ENCODE measurements at regions not wholly inside any gene's neighbourhood (a gene's known extent, or its start where the extent isn't known, plus 50 kb on each side); places are given as distances from the start of the nearest gene placed in this dataset.
"Not testable (repeated sequence)": the region's sequence is repeated elsewhere in the genome, so short reads cannot be mapped to it uniquely, and the experiment has no call there.

- DNase-seq (ENCODE audit: low spot score); intact Hi-C loops (cut with DNase I): not testable (repeated sequence)
Measured at GRCh38 chr7:76928751-76929150, 103.4 kb downstream of the SPDYE17 start.

GRCh38 chr7:76927741-76928393, 104.3 kb downstream of the SPDYE17 start:
- intact Hi-C loops (cut with DNase I); DNase-seq (ENCODE audit: low spot score): not testable (repeated sequence)

- intact Hi-C loops (cut with DNase I); DNase-seq (ENCODE audit: low spot score): not testable (repeated sequence)
Measured at GRCh38 chr7:76926416-76926815, 105.7 kb downstream of the SPDYE17 start.

- DNase-seq (ENCODE audit: low spot score), result not testable (repeated sequence)
Measured at GRCh38 chr7:76924756-76925155, 107.4 kb downstream of the SPDYE17 start.

GRCh38 chr7:76918619-76919018, 113.5 kb downstream of the SPDYE17 start:
- intact Hi-C loops (cut with DNase I); DNase-seq (ENCODE audit: low spot score): not testable (repeated sequence)

More at GRCh38 chr7:76924756-76925155, 107.4 kb downstream of the SPDYE17 start:
- intact Hi-C loops (cut with DNase I), result not testable (repeated sequence)

GRCh38 chr7:76914361-76914760, 117.8 kb downstream of the SPDYE17 start:
- intact Hi-C loops (cut with DNase I); DNase-seq (ENCODE audit: low spot score): not testable (repeated sequence)

- DNase-seq (ENCODE audit: low spot score); intact Hi-C loops (cut with DNase I): not testable (repeated sequence)
Measured at GRCh38 chr7:76912011-76912814, 119.9 kb downstream of the SPDYE17 start.

- DNase-seq (ENCODE audit: low spot score); intact Hi-C loops (cut with DNase I): not testable (repeated sequence)
Measured at GRCh38 chr7:76904688-76905087, 127.5 kb downstream of the SPDYE17 start.

- intact Hi-C loops (cut with DNase I); DNase-seq (ENCODE audit: low spot score): not testable (repeated sequence)
Measured at GRCh38 chr7:76901944-76902710, 130.0 kb downstream of the SPDYE17 start.

GRCh38 chr7:76898807-76899206, 133.4 kb downstream of the SPDYE17 start:
- intact Hi-C loops (cut with DNase I); DNase-seq (ENCODE audit: low spot score): not testable (repeated sequence)

- intact Hi-C loops (cut with DNase I); DNase-seq (ENCODE audit: low spot score): not testable (repeated sequence)
Measured at GRCh38 chr7:76897007-76897406, 135.2 kb downstream of the SPDYE17 start.

- DNase-seq (ENCODE audit: low spot score); intact Hi-C loops (cut with DNase I): not testable (repeated sequence)
Measured at GRCh38 chr7:76895696-76896095, 136.5 kb downstream of the SPDYE17 start.

- intact Hi-C loops (cut with DNase I); DNase-seq (ENCODE audit: low spot score): not testable (repeated sequence)
Measured at GRCh38 chr7:76891771-76892170, 140.4 kb downstream of the SPDYE17 start.

- DNase-seq (ENCODE audit: low spot score); intact Hi-C loops (cut with DNase I): not testable (repeated sequence)
Measured at GRCh38 chr7:76879733-76880288, 152.3 kb downstream of the SPDYE17 start.

- intact Hi-C loops (cut with DNase I); DNase-seq (ENCODE audit: low spot score): not testable (repeated sequence)
Measured at GRCh38 chr7:76875760-76876159, 156.4 kb downstream of the SPDYE17 start.

- DNase-seq (ENCODE audit: low spot score); intact Hi-C loops (cut with DNase I): not testable (repeated sequence)
Measured at GRCh38 chr7:76870504-76870808, 161.7 kb downstream of the SPDYE17 start.

GRCh38 chr7:76867364-76867889, 164.7 kb downstream of the SPDYE17 start:
- DNase-seq (ENCODE audit: low spot score); intact Hi-C loops (cut with DNase I): not testable (repeated sequence)

- DNase-seq (ENCODE audit: low spot score); intact Hi-C loops (cut with DNase I): not testable (repeated sequence)
Measured at GRCh38 chr7:76863150-76863773, 168.9 kb downstream of the SPDYE17 start.

- intact Hi-C loops (cut with DNase I), result not testable (repeated sequence)
Measured at GRCh38 chr7:76862241-76862640, 169.9 kb downstream of the SPDYE17 start.

More at GRCh38 chr7:76862241-76862640, 169.9 kb downstream of the SPDYE17 start:
- DNase-seq (ENCODE audit: low spot score), result not testable (repeated sequence)

All from posterior vena cava (tissue), 2 donors.